GM12872 (cell line): ENCODE measurements at regions not wholly inside any gene's neighbourhood (a gene's known extent, or its start where the extent isn't known, plus 50 kb on each side); places are given as distances from the start of the nearest gene placed in this dataset.

Source experiments
- CTCF ChIP-seq: IDR thresholded peaks from 3 replicates; pipeline ENCODE4 v1.5.1; 2011; ENCODE audit warnings: low read depth, mild to moderate bottlenecking, low read length, moderate library complexity; ENCODE audit not compliant: insufficient read depth

- no peak for TF ChIP-seq CTCF
These were observed 240.9 kb downstream of the FGF9 start for GRCh38 chr13:21911646-21912298.

- peak; percentile 29; the same call in 1 of the 3 replicates for TF ChIP-seq CTCF
These were observed 242.1 kb downstream of the FGF9 start for GRCh38 chr13:21913010-21913409.

GRCh38 chr13:21917086-21918015, 246.5 kb downstream of the FGF9 start:
- no peak for TF ChIP-seq CTCF

- no peak for TF ChIP-seq CTCF
These were observed 254.1 kb downstream of the FGF9 start for GRCh38 chr13:21924958-21925357.

- no peak for TF ChIP-seq CTCF
These were observed 254.8 kb downstream of the FGF9 start for GRCh38 chr13:21925720-21926119.

GRCh38 chr13:21929400-21929799, 258.5 kb downstream of the FGF9 start:
- no peak for TF ChIP-seq CTCF

GRCh38 chr13:21930536-21930935, 259.7 kb downstream of the FGF9 start:
- TF ChIP-seq CTCF: no peak
